Activated naive CD8-positive, alpha-beta T cell (primary cell): ENCODE measurements at regions not wholly inside any gene's neighbourhood (a gene's known extent, or its start where the extent isn't known, plus 50 kb on each side); places are given as distances from the start of the nearest gene placed in this dataset.
"Not testable (repeated sequence)": the region's sequence is repeated elsewhere in the genome, so short reads cannot be mapped to it uniquely, and the experiment has no call there.

ENCODE experiments used
- H3K27ac Mint-ChIP-seq: one replicate; pipeline ENCODE4 v1.8.0; 2021; ENCODE audit warnings: mixed read lengths
- H3K27me3 Mint-ChIP-seq: one replicate; pipeline ENCODE4 v1.8.0; 2021; ENCODE audit warnings: mixed read lengths
- H3K36me3 Mint-ChIP-seq: one replicate; pipeline ENCODE4 v1.8.0; 2021; ENCODE audit warnings: mixed read lengths
- H3K4me1 Mint-ChIP-seq: one replicate; pipeline ENCODE4 v1.8.0; 2021; ENCODE audit warnings: low read depth, mixed read lengths
- H3K4me3 Mint-ChIP-seq: one replicate; pipeline ENCODE4 v1.8.0; 2021; ENCODE audit warnings: mild to moderate bottlenecking, mixed read lengths
- H3K9me3 Mint-ChIP-seq: one replicate; pipeline ENCODE4 v1.8.0; 2021; ENCODE audit warnings: low read depth, mixed read lengths

- Mint-ChIP-seq H3K4me3 (no peak overlapping the region), H3K27me3 (peaks cover 9% of the 10 kb centered on the region), H3K9me3 (no peaks in the 10 kb centered on the region), H3K36me3 (no peaks in the 10 kb centered on the region), H3K27ac (no peak overlapping the region), H3K4me1 (no peaks in the 10 kb centered on the region)
Measured at GRCh38 chr2:242075168-242075567, 205.6 kb downstream of the RTP5 start.

GRCh38 chr2:242075696-242076095 lies 206.2 kb downstream of the RTP5 start:
- Mint-ChIP-seq H3K4me3 (no peak overlapping the region), H3K4me1 (no peaks in the 10 kb centered on the region), H3K27me3 (peaks cover 9% of the 10 kb centered on the region), H3K9me3 (no peaks in the 10 kb centered on the region), H3K27ac (no peak overlapping the region), H3K36me3 (no peaks in the 10 kb centered on the region)

GRCh38 chr2:242076184-242076583 lies 206.7 kb downstream of the RTP5 start:
- H3K9me3 Mint-ChIP-seq, H3K4me3 Mint-ChIP-seq, H3K4me1 Mint-ChIP-seq, H3K36me3 Mint-ChIP-seq, H3K27ac Mint-ChIP-seq: not testable (repeated sequence)
- peaks cover 12% of the 10 kb centered on the region for H3K27me3 Mint-ChIP-seq

GRCh38 chr2:242078426-242078825 lies 208.9 kb downstream of the RTP5 start:
- not testable (repeated sequence) for H3K9me3 Mint-ChIP-seq, H3K4me1 Mint-ChIP-seq, H3K4me3 Mint-ChIP-seq, H3K36me3 Mint-ChIP-seq, H3K27ac Mint-ChIP-seq
- peaks cover 19% of the 10 kb centered on the region for H3K27me3 Mint-ChIP-seq

- H3K36me3 Mint-ChIP-seq, H3K4me1 Mint-ChIP-seq, H3K27ac Mint-ChIP-seq, H3K9me3 Mint-ChIP-seq, H3K4me3 Mint-ChIP-seq: not testable (repeated sequence)
- peaks cover 19% of the 10 kb centered on the region for H3K27me3 Mint-ChIP-seq
Measured at GRCh38 chr2:242079792-242080191, 210.3 kb downstream of the RTP5 start.

- H3K9me3 Mint-ChIP-seq, H3K4me3 Mint-ChIP-seq, H3K4me1 Mint-ChIP-seq, H3K27ac Mint-ChIP-seq, H3K36me3 Mint-ChIP-seq: not testable (repeated sequence)
- H3K27me3 Mint-ChIP-seq, result peaks cover 14% of the 10 kb centered on the region
Measured at GRCh38 chr2:242080575-242081214, 211.2 kb downstream of the RTP5 start.

GRCh38 chr2:242084034-242084433 lies 214.5 kb downstream of the RTP5 start:
- H3K9me3 Mint-ChIP-seq, H3K36me3 Mint-ChIP-seq, H3K4me3 Mint-ChIP-seq, H3K27ac Mint-ChIP-seq: not testable (repeated sequence)
- Mint-ChIP-seq H3K27me3 (peaks cover 12% of the 10 kb centered on the region), H3K4me1 (peaks cover 21% of the 10 kb centered on the region)

- H3K27ac Mint-ChIP-seq, H3K36me3 Mint-ChIP-seq, H3K9me3 Mint-ChIP-seq, H3K4me3 Mint-ChIP-seq: not testable (repeated sequence)
- H3K4me1 Mint-ChIP-seq, result peaks cover 27% of the 10 kb centered on the region
- peaks cover 12% of the 10 kb centered on the region for H3K27me3 Mint-ChIP-seq
Measured at GRCh38 chr2:242085024-242085674, 215.6 kb downstream of the RTP5 start.

- H3K4me3 Mint-ChIP-seq, result peak overlapping the region; percentile 30
- H3K4me1 Mint-ChIP-seq, result peaks cover 31% of the 10 kb centered on the region
- no peak overlapping the region for H3K27ac Mint-ChIP-seq
- peaks cover 10% of the 10 kb centered on the region for H3K27me3 Mint-ChIP-seq
- H3K9me3 Mint-ChIP-seq, result no peaks in the 10 kb centered on the region
- no peaks in the 10 kb centered on the region for H3K36me3 Mint-ChIP-seq
Measured at GRCh38 chr2:242085941-242086621, 216.6 kb downstream of the RTP5 start.

GRCh38 chr2:242088044-242088443 lies 218.5 kb downstream of the RTP5 start:
- not testable (repeated sequence) for H3K27me3 Mint-ChIP-seq, H3K36me3 Mint-ChIP-seq, H3K9me3 Mint-ChIP-seq
- Mint-ChIP-seq H3K4me3 (peak overlapping the region; percentile 80), H3K4me1 (peaks cover 40% of the 10 kb centered on the region), H3K27ac (peak overlapping the region; percentile 46)

- peaks cover 1% of the 10 kb centered on the region for H3K27me3 Mint-ChIP-seq
Measured at GRCh38 chr2:242088471-242089212, 219.1 kb downstream of the RTP5 start.

GRCh38 chr2:242089213-242089549 lies 219.7 kb downstream of the RTP5 start:
- not testable (repeated sequence) for H3K9me3 Mint-ChIP-seq, H3K36me3 Mint-ChIP-seq, H3K27ac Mint-ChIP-seq, H3K27me3 Mint-ChIP-seq
- peak overlapping the region; percentile 90 for H3K4me3 Mint-ChIP-seq
- peaks cover 41% of the 10 kb centered on the region for H3K4me1 Mint-ChIP-seq

More at GRCh38 chr2:242088471-242089212, 219.1 kb downstream of the RTP5 start:
- Mint-ChIP-seq H3K4me3 (peak overlapping the region; percentile 87), H3K9me3 (no peaks in the 10 kb centered on the region), H3K36me3 (no peaks in the 10 kb centered on the region), H3K4me1 (peaks cover 41% of the 10 kb centered on the region), H3K27ac (peak overlapping the region; percentile 84)

GRCh38 chr2:242097278-242097677 lies 227.7 kb downstream of the RTP5 start:
- H3K36me3 Mint-ChIP-seq, result peaks cover 18% of the 10 kb centered on the region
- H3K27me3 Mint-ChIP-seq, H3K27ac Mint-ChIP-seq, H3K9me3 Mint-ChIP-seq, H3K4me3 Mint-ChIP-seq: not testable (repeated sequence)
- H3K4me1 Mint-ChIP-seq, result peaks cover 13% of the 10 kb centered on the region

GRCh38 chr2:242098034-242098433 lies 228.5 kb downstream of the RTP5 start:
- Mint-ChIP-seq H3K27me3 (no peaks in the 10 kb centered on the region), H3K4me1 (peaks cover 11% of the 10 kb centered on the region), H3K36me3 (peaks cover 18% of the 10 kb centered on the region), H3K9me3 (no peaks in the 10 kb centered on the region), H3K4me3 (no peak overlapping the region), H3K27ac (no peak overlapping the region)

GRCh38 chr2:242098445-242099128 lies 229.1 kb downstream of the RTP5 start:
- Mint-ChIP-seq H3K27ac (peak overlapping the region; percentile 18), H3K36me3 (peaks cover 18% of the 10 kb centered on the region), H3K27me3 (no peaks in the 10 kb centered on the region), H3K4me3 (no peak overlapping the region), H3K4me1 (peaks cover 11% of the 10 kb centered on the region), H3K9me3 (no peaks in the 10 kb centered on the region)
